ENCODE measurements at regions not wholly inside any gene's neighbourhood (a gene's known extent, or its start where the extent isn't known, plus 50 kb on each side); places are given as distances from the start of the nearest gene placed in this dataset.

- Histone ChIP-seq H3K4me3 (ENCODE audit: low read depth in 1 of 5, low read length in 5 of 5) (no peak overlapping the region), H3K36me3 (ENCODE audit: control insufficient read depth in 5 of 5, insufficient read depth in 5 of 5, low read length in 5 of 5) (no peaks in the 10 kb centered on the region), H3K9ac (ENCODE audit: low read length in 5 of 5) (no peak overlapping the region), H3K27me3 (ENCODE audit: control insufficient read depth in 5 of 5, insufficient read depth in 4 of 5, low read length in 5 of 5) (no peaks in the 10 kb centered on the region), H3K4me1 (ENCODE audit: control insufficient read depth in 5 of 5, insufficient read depth in 5 of 5, low read length in 5 of 5) (no peaks in the 10 kb centered on the region), H3K9me3 (ENCODE audit: control insufficient read depth in 5 of 5, low read length in 5 of 5) (no peaks in the 10 kb centered on the region), H3K27ac (ENCODE audit: low read depth, low read length) (no peak overlapping the region)
These were observed 416.1 kb downstream of the LMO4 start for GRCh38 chr1:87744763-87745162.

GRCh38 chr1:87753366-87753765 is 424.7 kb downstream of the LMO4 start:
- no peak overlapping the region for H3K27ac ChIP-seq (ENCODE audit: low read depth, low read length)
- H3K9me3 ChIP-seq (ENCODE audit: control insufficient read depth in 5 of 5, low read length in 5 of 5): no peaks in the 10 kb centered on the region
- H3K4me3 ChIP-seq (ENCODE audit: low read depth in 1 of 5, low read length in 5 of 5): no peak overlapping the region
- no peaks in the 10 kb centered on the region for H3K36me3 ChIP-seq (ENCODE audit: control insufficient read depth in 5 of 5, insufficient read depth in 5 of 5, low read length in 5 of 5)
- H3K4me1 ChIP-seq (ENCODE audit: control insufficient read depth in 5 of 5, insufficient read depth in 5 of 5, low read length in 5 of 5): no peaks in the 10 kb centered on the region
- no peaks in the 10 kb centered on the region for H3K27me3 ChIP-seq (ENCODE audit: control insufficient read depth in 5 of 5, insufficient read depth in 4 of 5, low read length in 5 of 5)
- H3K9ac ChIP-seq (ENCODE audit: low read length in 5 of 5): no peak overlapping the region

GRCh38 chr1:87754139-87754538 is 425.5 kb downstream of the LMO4 start:
- Histone ChIP-seq H3K4me3 (ENCODE audit: low read depth in 1 of 5, low read length in 5 of 5) (no peak overlapping the region), H3K27me3 (ENCODE audit: control insufficient read depth in 5 of 5, insufficient read depth in 4 of 5, low read length in 5 of 5) (no peaks in the 10 kb centered on the region), H3K4me1 (ENCODE audit: control insufficient read depth in 5 of 5, insufficient read depth in 5 of 5, low read length in 5 of 5) (no peaks in the 10 kb centered on the region), H3K27ac (ENCODE audit: low read depth, low read length) (no peak overlapping the region), H3K9me3 (ENCODE audit: control insufficient read depth in 5 of 5, low read length in 5 of 5) (no peaks in the 10 kb centered on the region), H3K36me3 (ENCODE audit: control insufficient read depth in 5 of 5, insufficient read depth in 5 of 5, low read length in 5 of 5) (no peaks in the 10 kb centered on the region), H3K9ac (ENCODE audit: low read length in 5 of 5) (no peak overlapping the region)

GRCh38 chr1:87757676-87758075 is 429.0 kb downstream of the LMO4 start:
- Histone ChIP-seq H3K4me1 (ENCODE audit: control insufficient read depth in 5 of 5, insufficient read depth in 5 of 5, low read length in 5 of 5) (no peaks in the 10 kb centered on the region), H3K36me3 (ENCODE audit: control insufficient read depth in 5 of 5, insufficient read depth in 5 of 5, low read length in 5 of 5) (no peaks in the 10 kb centered on the region), H3K9me3 (ENCODE audit: control insufficient read depth in 5 of 5, low read length in 5 of 5) (no peaks in the 10 kb centered on the region), H3K4me3 (ENCODE audit: low read depth in 1 of 5, low read length in 5 of 5) (no peak overlapping the region), H3K27ac (ENCODE audit: low read depth, low read length) (no peak overlapping the region), H3K9ac (ENCODE audit: low read length in 5 of 5) (no peak overlapping the region), H3K27me3 (ENCODE audit: control insufficient read depth in 5 of 5, insufficient read depth in 4 of 5, low read length in 5 of 5) (no peaks in the 10 kb centered on the region)

GRCh38 chr1:87759421-87760087 is 430.9 kb downstream of the LMO4 start:
- Histone ChIP-seq H3K9me3 (ENCODE audit: control insufficient read depth in 5 of 5, low read length in 5 of 5) (no peaks in the 10 kb centered on the region), H3K27ac (ENCODE audit: low read depth, low read length) (no peak overlapping the region), H3K9ac (ENCODE audit: low read length in 5 of 5) (no peak overlapping the region), H3K27me3 (ENCODE audit: control insufficient read depth in 5 of 5, insufficient read depth in 4 of 5, low read length in 5 of 5) (no peaks in the 10 kb centered on the region), H3K36me3 (ENCODE audit: control insufficient read depth in 5 of 5, insufficient read depth in 5 of 5, low read length in 5 of 5) (no peaks in the 10 kb centered on the region), H3K4me3 (ENCODE audit: low read depth in 1 of 5, low read length in 5 of 5) (no peak overlapping the region), H3K4me1 (ENCODE audit: control insufficient read depth in 5 of 5, insufficient read depth in 5 of 5, low read length in 5 of 5) (no peaks in the 10 kb centered on the region)

- Histone ChIP-seq H3K27me3 (ENCODE audit: control insufficient read depth in 5 of 5, insufficient read depth in 4 of 5, low read length in 5 of 5) (no peaks in the 10 kb centered on the region), H3K4me3 (ENCODE audit: low read depth in 1 of 5, low read length in 5 of 5) (no peak overlapping the region), H3K36me3 (ENCODE audit: control insufficient read depth in 5 of 5, insufficient read depth in 5 of 5, low read length in 5 of 5) (no peaks in the 10 kb centered on the region), H3K9ac (ENCODE audit: low read length in 5 of 5) (no peak overlapping the region), H3K9me3 (ENCODE audit: control insufficient read depth in 5 of 5, low read length in 5 of 5) (no peaks in the 10 kb centered on the region), H3K4me1 (ENCODE audit: control insufficient read depth in 5 of 5, insufficient read depth in 5 of 5, low read length in 5 of 5) (no peaks in the 10 kb centered on the region), H3K27ac (ENCODE audit: low read depth, low read length) (no peak overlapping the region)
These were observed 431.5 kb downstream of the LMO4 start for GRCh38 chr1:87760155-87760554.

- Histone ChIP-seq H3K4me1 (ENCODE audit: control insufficient read depth in 5 of 5, insufficient read depth in 5 of 5, low read length in 5 of 5) (peaks cover 0 to 3% (median 0%) of the 10 kb centered on the region in 5 donors), H3K9me3 (ENCODE audit: control insufficient read depth in 5 of 5, low read length in 5 of 5) (no peaks in the 10 kb centered on the region), H3K9ac (ENCODE audit: low read length in 5 of 5) (no peak overlapping the region), H3K4me3 (ENCODE audit: low read depth in 1 of 5, low read length in 5 of 5) (no peak overlapping the region), H3K27me3 (ENCODE audit: control insufficient read depth in 5 of 5, insufficient read depth in 4 of 5, low read length in 5 of 5) (no peaks in the 10 kb centered on the region), H3K27ac (ENCODE audit: low read depth, low read length) (no peak overlapping the region), H3K36me3 (ENCODE audit: control insufficient read depth in 5 of 5, insufficient read depth in 5 of 5, low read length in 5 of 5) (no peaks in the 10 kb centered on the region)
These were observed 432.0 kb downstream of the LMO4 start for GRCh38 chr1:87760654-87761053.

GRCh38 chr1:87763483-87763882 is 434.8 kb downstream of the LMO4 start:
- Histone ChIP-seq H3K27ac (ENCODE audit: low read depth, low read length) (no peak overlapping the region), H3K9ac (ENCODE audit: low read length in 5 of 5) (no peak overlapping the region), H3K36me3 (ENCODE audit: control insufficient read depth in 5 of 5, insufficient read depth in 5 of 5, low read length in 5 of 5) (no peaks in the 10 kb centered on the region), H3K9me3 (ENCODE audit: control insufficient read depth in 5 of 5, low read length in 5 of 5) (no peaks in the 10 kb centered on the region), H3K4me3 (ENCODE audit: low read depth in 1 of 5, low read length in 5 of 5) (no peak overlapping the region), H3K27me3 (ENCODE audit: control insufficient read depth in 5 of 5, insufficient read depth in 4 of 5, low read length in 5 of 5) (no peaks in the 10 kb centered on the region), H3K4me1 (ENCODE audit: control insufficient read depth in 5 of 5, insufficient read depth in 5 of 5, low read length in 5 of 5) (peaks cover 0 to 10% (median 0%) of the 10 kb centered on the region in 5 donors)

GRCh38 chr1:87765057-87765680 is 436.5 kb downstream of the LMO4 start:
- Histone ChIP-seq H3K9ac (ENCODE audit: low read length in 5 of 5) (no peak overlapping the region), H3K4me3 (ENCODE audit: low read depth in 1 of 5, low read length in 5 of 5) (no peak overlapping the region), H3K9me3 (ENCODE audit: control insufficient read depth in 5 of 5, low read length in 5 of 5) (no peaks in the 10 kb centered on the region), H3K36me3 (ENCODE audit: control insufficient read depth in 5 of 5, insufficient read depth in 5 of 5, low read length in 5 of 5) (no peaks in the 10 kb centered on the region), H3K27ac (ENCODE audit: low read depth, low read length) (no peak overlapping the region), H3K4me1 (ENCODE audit: control insufficient read depth in 5 of 5, insufficient read depth in 5 of 5, low read length in 5 of 5) (peaks cover 0 to 10% (median 0%) of the 10 kb centered on the region in 5 donors), H3K27me3 (ENCODE audit: control insufficient read depth in 5 of 5, insufficient read depth in 4 of 5, low read length in 5 of 5) (no peaks in the 10 kb centered on the region)

GRCh38 chr1:87765681-87766070 is 437.0 kb downstream of the LMO4 start:
- H3K9ac ChIP-seq (ENCODE audit: low read length in 5 of 5): no peak overlapping the region
- no peak overlapping the region for H3K4me3 ChIP-seq (ENCODE audit: low read depth in 1 of 5, low read length in 5 of 5)
- H3K27me3 ChIP-seq (ENCODE audit: control insufficient read depth in 5 of 5, insufficient read depth in 4 of 5, low read length in 5 of 5): no peaks in the 10 kb centered on the region
- H3K9me3 ChIP-seq (ENCODE audit: control insufficient read depth in 5 of 5, low read length in 5 of 5): no peaks in the 10 kb centered on the region
- peaks cover 0 to 10% (median 0%) of the 10 kb centered on the region in 5 donors for H3K4me1 ChIP-seq (ENCODE audit: control insufficient read depth in 5 of 5, insufficient read depth in 5 of 5, low read length in 5 of 5)
- H3K36me3 ChIP-seq (ENCODE audit: control insufficient read depth in 5 of 5, insufficient read depth in 5 of 5, low read length in 5 of 5): no peaks in the 10 kb centered on the region
- no peak overlapping the region for H3K27ac ChIP-seq (ENCODE audit: low read depth, low read length)

All from subcutaneous abdominal adipose tissue (tissue), 5 donors.